H9 (cell line): ENCODE measurements at regions not wholly inside any gene's neighbourhood (a gene's known extent, or its start where the extent isn't known, plus 50 kb on each side); places are given as distances from the start of the nearest gene placed in this dataset.

Experiments used
- DNase-seq: peaks from one replicate; pipeline ENCODE4 v3.0.0-alpha.2; 2017
- H2AFZ ChIP-seq: one replicate; pipeline ENCODE4 v1.6.1; 2013; ENCODE audit warnings: mild to moderate bottlenecking, low read length, control low read depth, moderate library complexity
- H2AK5ac ChIP-seq: 2 replicates; pipeline ENCODE4 v1.6.1; 2013; ENCODE audit warnings: low read length, control low read depth, mixed read lengths; ENCODE audit not compliant: insufficient read length
- H2BK120ac ChIP-seq: one replicate; pipeline ENCODE4 v1.6.1; 2013; ENCODE audit warnings: low read depth, mild to moderate bottlenecking, low read length, control low read depth, inconsistent platforms; ENCODE audit not compliant: poor library complexity, severe bottlenecking
- H2BK12ac ChIP-seq: 2 replicates; pipeline ENCODE4 v1.6.1; 2013; ENCODE audit warnings: low read length, control low read depth, mixed read lengths, low read depth; ENCODE audit not compliant: insufficient read length
- H2BK15ac ChIP-seq: 2 replicates; pipeline ENCODE4 v1.6.1; 2013; ENCODE audit warnings: low read depth, low read length, control low read depth
- H2BK20ac ChIP-seq: one replicate; pipeline ENCODE4 v1.6.1; 2013; ENCODE audit warnings: low read depth, mild to moderate bottlenecking, low read length, control low read depth, inconsistent platforms; ENCODE audit not compliant: poor library complexity, severe bottlenecking
- H2BK5ac ChIP-seq: 2 replicates; pipeline ENCODE4 v1.6.1; 2013; ENCODE audit warnings: low read length, control low read depth, mixed read lengths; ENCODE audit not compliant: insufficient read length
- H3K14ac ChIP-seq: 2 replicates; pipeline ENCODE4 v1.6.1; 2013; ENCODE audit warnings: low read length, control low read depth; ENCODE audit not compliant: insufficient read depth
- H3K18ac ChIP-seq: 2 replicates; pipeline ENCODE4 v1.6.1; 2013; ENCODE audit warnings: low read depth, mild to moderate bottlenecking, mixed read lengths, low read length, control low read depth; ENCODE audit not compliant: insufficient read length
- H3K23ac ChIP-seq: 2 replicates; pipeline ENCODE4 v1.6.1; 2013; ENCODE audit warnings: low read length, control low read depth, mixed read lengths, low read depth; ENCODE audit not compliant: insufficient read length
- H3K23me2 ChIP-seq: 2 replicates; pipeline ENCODE4 v1.6.1; 2013; ENCODE audit warnings: low read depth, mild to moderate bottlenecking, mixed read lengths, low read length, control low read depth; ENCODE audit not compliant: insufficient read length, poor library complexity, severe bottlenecking
- H3K27ac ChIP-seq: 2 replicates; pipeline ENCODE4 v1.5.1; 2013; ENCODE audit warnings: low read length, control low read depth, mixed read lengths, low read depth; ENCODE audit not compliant: insufficient read length
- H3K27me3 ChIP-seq: 2 replicates; pipeline ENCODE4 v1.6.1; 2013; ENCODE audit warnings: low read length, control low read depth, inconsistent platforms; ENCODE audit not compliant: insufficient read depth
- H3K4ac ChIP-seq: 2 replicates; pipeline ENCODE4 v1.6.1; 2013; ENCODE audit warnings: low read depth, mild to moderate bottlenecking, control low read depth, inconsistent platforms, low read length, moderate library complexity
- H3K4me1 ChIP-seq: 2 replicates; pipeline ENCODE4 v1.6.1; 2013; ENCODE audit warnings: low read length, control low read depth, inconsistent platforms; ENCODE audit not compliant: insufficient read depth
- H3K4me2 ChIP-seq: 2 replicates; pipeline ENCODE4 v1.6.1; 2013; ENCODE audit warnings: low read length, control low read depth, mixed read lengths; ENCODE audit not compliant: insufficient read length, insufficient read depth
- H3K56ac ChIP-seq: 2 replicates; pipeline ENCODE4 v1.6.1; 2013; ENCODE audit warnings: low read depth, mild to moderate bottlenecking, mixed read lengths, low read length, control low read depth; ENCODE audit not compliant: insufficient read length
- H3K79me1 ChIP-seq: 2 replicates; pipeline ENCODE4 v1.6.1; 2013; ENCODE audit warnings: low read depth, mild to moderate bottlenecking, moderate library complexity, low read length, control low read depth, inconsistent platforms; ENCODE audit not compliant: insufficient read depth, poor library complexity, severe bottlenecking
- H3K79me2 ChIP-seq: 2 replicates; pipeline ENCODE4 v1.6.1; 2013; ENCODE audit warnings: low read length, control low read depth, inconsistent platforms; ENCODE audit not compliant: insufficient read depth
- H3K9ac ChIP-seq: 2 replicates; pipeline ENCODE4 v1.6.1; 2013; ENCODE audit warnings: low read length, control low read depth, mixed read lengths; ENCODE audit not compliant: insufficient read length; ENCODE audit errors: extremely low read depth
- H3K9me3 ChIP-seq: one replicate; pipeline ENCODE4 v1.6.1; 2013; ENCODE audit warnings: low read depth, low read length, inconsistent platforms; ENCODE audit not compliant: control insufficient read depth
- H3T11ph ChIP-seq: one replicate; pipeline ENCODE4 v1.6.1; 2013; ENCODE audit warnings: mild to moderate bottlenecking, low read length, control low read depth, inconsistent platforms
- H4K20me1 ChIP-seq: one replicate; pipeline ENCODE4 v1.6.1; 2013; ENCODE audit not compliant: control insufficient read depth, insufficient read length, insufficient read depth
- H4K5ac ChIP-seq: 2 replicates; pipeline ENCODE4 v1.6.1; 2013; ENCODE audit warnings: low read depth, mild to moderate bottlenecking, mixed read lengths, low read length, control low read depth; ENCODE audit not compliant: insufficient read length
- H4K8ac ChIP-seq: replicated peaks from 2 replicates; pipeline ENCODE4 v1.6.1; 2013; ENCODE audit warnings: low read length, control low read depth, mixed read lengths, low read depth; ENCODE audit not compliant: insufficient read length
- H4K91ac ChIP-seq: 2 replicates; pipeline ENCODE4 v1.6.1; 2013; ENCODE audit warnings: low read depth, mild to moderate bottlenecking, moderate library complexity, mixed read lengths, low read length, control low read depth; ENCODE audit not compliant: insufficient read length
- H3K27ac Mint-ChIP-seq, 3 experiments: 2 replicates in 2 of 3; 3 replicates in 1 of 3; pipeline ENCODE4 v1.8.0; 2020 to 2021; ENCODE audit warnings: mixed read lengths in 3 of 3, mild to moderate bottlenecking in 1 of 3, moderate library complexity in 1 of 3
- H3K27me3 Mint-ChIP-seq: 2 replicates; pipeline ENCODE4 v1.8.0; 2021; ENCODE audit warnings: low read depth, mild to moderate bottlenecking, moderate library complexity, mixed read lengths
- H3K36me3 Mint-ChIP-seq, 3 experiments: 2 replicates in 2 of 3; 3 replicates in 1 of 3; pipeline ENCODE4 v1.8.0; 2020 to 2021; ENCODE audit warnings: low read depth in 3 of 3, mixed read lengths in 3 of 3; ENCODE audit not compliant: insufficient read depth in 1 of 3
- H3K4me1 Mint-ChIP-seq, 2 experiments: 2 replicates each; pipeline ENCODE4 v1.8.0; 2020; ENCODE audit warnings: mixed read lengths in 2 of 2
- H3K4me3 Mint-ChIP-seq, 2 experiments: 2 replicates in 1 of 2; 3 replicates in 1 of 2; pipeline ENCODE4 v1.8.0; 2020 to 2021; ENCODE audit warnings: mild to moderate bottlenecking in 2 of 2, mixed read lengths in 2 of 2, moderate library complexity in 1 of 2
- H3K9me3 Mint-ChIP-seq, 2 experiments: 2 replicates in 1 of 2; 3 replicates in 1 of 2; pipeline ENCODE4 v1.8.0; 2020; ENCODE audit warnings: mild to moderate bottlenecking in 2 of 2, mixed read lengths in 2 of 2, moderate library complexity in 1 of 2
- CTCF ChIP-seq: fragments of 200-600 bp; sonication (generic); conservative IDR thresholded peaks from 3 replicates; pipeline ENCODE4 v1.8.0; 2021; ENCODE audit warnings: antibody characterized with exemption, mild to moderate bottlenecking
- WGBS: extraction: QIAGEN DNeasy Blood & Tissue Kit; methylation state at CpG from one replicate; pipeline ENCODE4 v1.1.7; 2013; ENCODE audit warnings: missing lambda C conversion rate, low lambda C conversion rate, mixed read lengths; ENCODE audit not compliant: insufficient read length; ENCODE audit errors: extremely low coverage; 5-methylcytosine and 5-hydroxymethylcytosine counted together

- H4K91ac ChIP-seq, result no peak overlapping the region
- Mint-ChIP-seq H3K27me3 (peaks cover 1% of the 10 kb centered on the region; the same call in 1 of the 2 replicates), H3K4me1 (peaks cover 13 to 16% of the 10 kb centered on the region in 2 experiments), H3K4me3 (no peak overlapping the region), H3K36me3 (no peaks in the 10 kb centered on the region), H3K9me3 (no peaks in the 10 kb centered on the region), H3K27ac (peak overlapping the region in 1 of 3 experiments; percentile 63; a peak in 1 of 7 replicates)
- H3K27me3 ChIP-seq, result no peaks in the 10 kb centered on the region
- no peak overlapping the region for H4K8ac ChIP-seq
- no peak overlapping the region for H2BK5ac ChIP-seq
- no peak overlapping the region for H3K14ac ChIP-seq
- WGBS, result no CpG with 5 or more reads among the region's 11 CpGs
- DNase-seq, result no peak
- H4K20me1 ChIP-seq, result no peaks in the 10 kb centered on the region
- no peak overlapping the region for H2AK5ac ChIP-seq
- no peak overlapping the region for H2BK15ac ChIP-seq
- H3K23me2 ChIP-seq, result no peaks in the 10 kb centered on the region
- no peak overlapping the region for H3K23ac ChIP-seq
- H2BK120ac ChIP-seq, result no peak overlapping the region
- H3K18ac ChIP-seq, result no peak overlapping the region
- no peak overlapping the region for H3K27ac ChIP-seq
- no peaks in the 10 kb centered on the region for H3K79me1 ChIP-seq
- TF ChIP-seq CTCF, result no peak
- H2BK12ac ChIP-seq, result no peak overlapping the region
- H2BK20ac ChIP-seq, result no peak overlapping the region
- no peak overlapping the region for H2AFZ ChIP-seq
- H3K9me3 ChIP-seq, result no peaks in the 10 kb centered on the region
- H3K4ac ChIP-seq, result no peak overlapping the region
- no peak overlapping the region for H3T11ph ChIP-seq
- no peak overlapping the region for H3K4me2 ChIP-seq
- H3K9ac ChIP-seq, result no peak overlapping the region
- H3K79me2 ChIP-seq, result no peaks in the 10 kb centered on the region
- H3K4me1 ChIP-seq, result peaks cover 5% of the 10 kb centered on the region; the same call in 1 of the 2 replicates
- H3K56ac ChIP-seq, result no peak overlapping the region
- no peak overlapping the region for H4K5ac ChIP-seq
Observed at GRCh38 chr9:105114964-105115728, 129.3 kb upstream of the SLC44A1 start.
